Activated CD8-positive, alpha-beta memory T cell treated with anti-CD3 and anti-CD28 coated beads for 36 hours (primary cell): ENCODE measurements at regions not wholly inside any gene's neighbourhood (a gene's known extent, or its start where the extent isn't known, plus 50 kb on each side); places are given as distances from the start of the nearest gene placed in this dataset.

Experiments used
- CTCF ChIA-PET: fragments of 350-600 bp; sonication (Branson Sonifier 250); formaldehyde crosslinking; loops from one replicate; lab custom pipeline; 2021; ENCODE audit warnings: antibody characterized with exemption; lab: Charles Lee
- POLR2A ChIA-PET: fragments of 350-600 bp; sonication (Branson Sonifier 250); formaldehyde crosslinking; loops from one replicate; lab custom pipeline; 2021; ENCODE audit warnings: antibody characterized with exemption; lab: Charles Lee

DNA sequence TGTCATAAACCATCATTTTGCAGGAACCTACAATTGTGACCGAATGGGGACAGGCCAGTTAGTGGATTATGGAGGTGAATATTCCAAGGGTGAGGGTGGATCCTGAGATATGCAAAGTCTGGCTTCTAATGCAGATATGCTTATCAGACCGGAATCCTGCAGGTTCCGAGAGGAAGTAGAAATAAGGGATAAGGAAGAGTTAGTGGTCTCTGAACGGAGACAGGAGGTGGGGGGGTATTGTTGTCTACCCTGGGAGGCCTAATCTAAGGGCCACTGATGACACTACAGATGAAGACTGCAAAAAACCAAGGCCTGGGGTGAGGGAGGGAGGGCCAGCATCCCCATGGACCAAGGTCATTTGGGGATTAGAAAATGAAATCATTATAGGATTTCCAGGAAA is 67.7 kb upstream of the GATA6 start:
- CTCF ChIA-PET, result no interaction called here
- POLR2A ChIA-PET, result no interaction called here

DNA sequence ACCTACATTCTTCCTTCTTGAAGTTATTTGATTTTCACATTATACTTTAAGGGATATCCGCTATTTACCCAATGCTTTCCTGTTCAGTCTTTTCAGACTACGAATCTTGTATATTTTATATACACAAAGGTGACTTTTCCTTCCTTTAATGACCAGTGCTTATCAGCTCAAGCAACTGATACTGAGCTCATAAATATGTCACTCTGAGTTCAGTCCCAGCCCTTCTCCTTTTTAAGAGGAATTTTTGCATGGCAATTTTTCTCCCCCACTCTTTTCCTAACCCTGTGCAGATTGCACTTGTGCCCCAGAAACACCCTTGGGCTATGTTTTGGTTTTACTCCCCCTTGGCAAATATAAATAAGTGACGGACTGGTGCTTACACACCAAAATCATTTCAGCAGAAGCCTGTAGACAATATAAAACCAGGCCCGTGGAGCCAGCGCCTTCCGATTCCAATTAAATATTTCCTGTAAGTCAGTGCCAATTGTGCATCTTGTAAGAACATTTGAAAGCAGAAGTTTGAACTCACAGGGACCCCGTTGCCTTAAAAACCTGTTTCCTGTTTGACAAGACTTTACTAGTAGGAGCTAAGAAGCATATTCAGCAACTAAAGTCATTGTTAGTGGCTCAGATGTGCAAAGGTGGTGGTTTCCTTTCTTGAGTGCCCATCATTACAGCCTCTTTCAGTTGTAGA is 66.3 kb upstream of the GATA6 start:
- POLR2A ChIA-PET, result no interaction called here
- CTCF ChIA-PET, result no interaction called here

DNA sequence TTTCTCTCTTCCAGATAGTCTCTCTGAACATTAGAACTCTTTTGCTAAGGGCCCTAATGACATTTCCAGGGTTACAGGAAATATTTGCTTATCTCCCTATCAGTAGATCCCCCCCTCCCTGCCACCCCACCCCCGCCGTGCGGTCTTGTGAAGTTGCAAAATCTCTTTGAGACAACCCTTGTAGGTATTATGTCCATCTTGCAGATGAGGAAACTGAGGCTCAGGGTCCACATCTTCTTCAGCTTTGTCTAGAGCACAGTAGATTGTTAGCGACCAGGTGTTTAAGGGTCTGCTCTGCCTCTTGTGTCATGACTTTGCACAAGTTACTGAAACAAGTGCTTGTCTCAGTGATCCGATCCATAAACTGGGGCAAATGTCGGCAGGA is 65.8 kb upstream of the GATA6 start:
- POLR2A ChIA-PET, result no interaction called here
- CTCF ChIA-PET, result no interaction called here

DNA sequence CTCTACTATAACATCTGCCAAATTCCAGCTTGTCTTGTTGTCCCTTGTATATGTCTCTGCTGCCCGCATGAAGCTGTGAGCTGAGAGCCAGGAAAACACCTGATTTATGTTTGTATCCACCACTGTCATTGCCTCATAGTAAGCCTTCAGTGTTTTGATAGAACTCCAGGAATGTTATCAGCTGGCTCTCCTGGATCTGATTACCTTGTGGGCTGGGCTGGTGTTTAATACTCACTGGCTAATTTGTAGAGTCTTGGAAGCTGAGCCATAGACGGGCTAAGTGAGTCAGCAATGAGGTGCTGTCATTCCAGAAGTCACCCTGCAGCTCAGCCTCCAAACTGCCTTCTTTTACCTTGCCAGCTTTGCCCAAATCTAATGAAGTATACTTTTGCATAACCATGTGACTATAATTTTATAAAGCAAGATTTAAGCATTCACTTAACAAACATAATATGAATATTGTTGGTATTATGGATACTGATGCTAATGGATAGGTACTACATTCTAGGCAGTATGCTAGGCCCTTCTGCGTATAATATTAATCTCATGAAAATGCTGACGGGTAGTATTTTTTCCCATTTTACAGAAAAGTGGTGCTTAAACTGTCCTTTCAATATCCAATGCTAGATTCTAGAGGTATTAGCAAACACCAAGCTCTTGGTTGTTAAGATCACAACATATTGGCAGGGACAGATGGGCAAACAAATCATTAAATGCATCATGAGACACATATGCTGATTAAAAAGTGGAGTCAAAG is 62.7 kb upstream of the GATA6 start:
- CTCF ChIA-PET, result no interaction called here
- POLR2A ChIA-PET, result no interaction called here

DNA sequence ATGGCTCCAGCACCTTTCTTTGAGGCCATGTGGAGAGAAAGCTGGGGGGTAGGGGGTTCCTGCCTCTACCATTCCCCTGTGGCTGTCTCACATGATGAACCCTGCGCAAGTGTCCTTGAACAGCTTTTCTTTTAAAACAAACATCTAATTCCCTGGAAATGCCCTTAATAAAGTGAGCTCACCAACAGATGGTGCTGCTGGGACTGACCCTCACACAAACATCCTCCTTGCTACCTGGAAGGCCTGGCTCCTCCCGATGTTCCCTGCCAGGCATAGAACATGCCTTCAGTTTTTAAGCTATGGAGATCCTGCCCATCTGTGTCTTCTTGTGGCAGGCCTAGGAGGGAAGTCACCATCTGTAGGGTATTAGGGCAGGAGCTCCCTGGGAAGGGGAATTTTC is 60.7 kb upstream of the GATA6 start:
- CTCF ChIA-PET, result no interaction called here
- POLR2A ChIA-PET, result no interaction called here

DNA sequence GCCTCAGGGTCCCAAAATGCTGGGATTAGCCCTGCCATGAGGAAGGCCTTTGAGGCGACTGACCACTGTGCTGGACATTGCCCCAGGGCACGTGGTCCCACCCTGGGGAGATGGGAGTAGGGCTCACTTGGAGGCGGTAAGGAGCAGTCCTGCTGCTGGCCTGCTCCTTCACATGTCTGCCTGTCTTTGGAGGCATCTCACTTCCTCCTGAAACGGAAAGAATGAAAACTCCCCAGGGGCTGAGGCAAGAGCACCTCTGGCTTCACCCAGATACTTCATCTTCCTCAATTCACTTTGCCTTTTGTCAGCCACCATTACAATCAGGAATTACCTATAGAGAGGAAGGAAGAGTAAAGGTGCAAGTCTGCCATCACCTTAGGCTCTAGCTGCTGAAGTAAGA is 59.9 kb upstream of the GATA6 start:
- ChIA-PET CTCF (no interaction called here), POLR2A (no interaction called here)

DNA sequence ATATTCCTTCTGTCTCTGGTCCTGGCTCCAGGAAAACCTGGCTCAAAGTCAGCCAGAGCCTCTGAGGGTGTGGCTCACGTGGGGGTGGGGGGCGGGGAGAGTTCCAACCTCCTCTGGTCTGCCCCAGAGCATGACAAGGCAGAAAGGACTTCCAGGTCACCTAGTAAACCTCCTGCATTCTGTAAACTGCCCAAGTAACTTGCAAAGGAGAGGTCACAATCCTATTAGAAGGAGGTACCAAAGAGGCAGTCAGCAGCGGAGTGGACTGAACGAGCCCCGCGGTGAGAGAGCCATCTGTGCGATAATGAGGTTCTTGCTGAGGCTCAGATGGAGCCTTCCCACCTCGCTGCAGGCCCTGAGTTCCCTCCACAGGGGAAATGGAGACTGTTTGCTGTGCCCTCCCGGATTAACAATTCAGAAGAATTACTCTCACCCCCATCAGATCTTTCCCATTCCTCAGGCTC is 58.9 kb upstream of the GATA6 start:
- ChIA-PET CTCF (no interaction called here), POLR2A (no interaction called here)

DNA sequence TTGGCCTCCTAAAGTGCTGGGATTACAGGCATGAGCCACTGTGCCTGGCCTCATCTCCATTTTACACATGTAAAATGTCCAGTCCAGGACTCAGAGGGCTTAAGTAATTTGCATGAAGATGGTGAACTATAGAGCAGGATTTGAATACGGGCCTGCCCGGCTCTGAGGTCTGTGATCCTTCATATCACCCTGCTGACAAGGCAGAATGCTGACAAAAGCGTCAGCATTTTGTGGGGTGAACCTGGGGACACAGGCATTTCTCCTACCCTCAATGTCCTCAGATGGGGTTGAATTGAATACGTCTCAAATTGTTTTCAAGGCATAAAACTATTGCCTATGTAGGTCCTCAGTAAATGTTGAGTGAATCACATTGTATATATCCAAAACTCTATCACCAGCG is 57.2 kb upstream of the GATA6 start:
- CTCF ChIA-PET, result no interaction called here
- POLR2A ChIA-PET, result no interaction called here

DNA sequence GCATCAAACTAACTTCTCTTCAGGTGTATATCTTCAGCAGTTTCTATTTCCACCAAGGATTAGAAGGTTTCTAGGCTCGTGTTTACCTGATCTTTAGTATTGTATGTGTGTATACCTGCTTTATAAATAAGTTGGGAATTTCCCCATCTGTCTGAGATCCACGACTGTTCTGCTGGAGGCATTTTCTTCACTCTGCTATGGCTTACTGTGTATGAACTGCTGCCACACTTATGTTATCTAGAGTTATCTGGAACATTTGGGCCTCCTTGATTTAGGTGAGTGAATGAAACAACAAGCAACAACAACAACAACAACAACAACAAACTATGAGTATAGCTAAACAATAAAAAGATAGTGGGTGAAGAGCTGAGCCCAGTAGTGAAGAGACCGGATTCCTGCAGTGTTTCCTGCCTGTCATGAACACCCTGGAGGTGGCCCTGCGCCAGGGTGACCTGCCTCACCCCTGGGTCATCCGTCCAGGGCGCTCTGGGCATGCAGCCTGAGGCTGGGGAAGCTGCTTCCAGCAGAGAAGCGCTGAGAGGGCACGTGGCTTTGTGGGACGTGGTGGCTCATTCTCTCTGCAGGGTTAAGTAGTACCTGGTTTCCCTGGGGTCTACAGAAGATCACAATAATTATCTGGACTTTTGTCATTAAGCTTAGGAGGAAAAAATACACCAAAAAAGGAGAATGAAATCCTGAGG is 56.1 kb upstream of the GATA6 start:
- POLR2A ChIA-PET, result no interaction called here

DNA sequence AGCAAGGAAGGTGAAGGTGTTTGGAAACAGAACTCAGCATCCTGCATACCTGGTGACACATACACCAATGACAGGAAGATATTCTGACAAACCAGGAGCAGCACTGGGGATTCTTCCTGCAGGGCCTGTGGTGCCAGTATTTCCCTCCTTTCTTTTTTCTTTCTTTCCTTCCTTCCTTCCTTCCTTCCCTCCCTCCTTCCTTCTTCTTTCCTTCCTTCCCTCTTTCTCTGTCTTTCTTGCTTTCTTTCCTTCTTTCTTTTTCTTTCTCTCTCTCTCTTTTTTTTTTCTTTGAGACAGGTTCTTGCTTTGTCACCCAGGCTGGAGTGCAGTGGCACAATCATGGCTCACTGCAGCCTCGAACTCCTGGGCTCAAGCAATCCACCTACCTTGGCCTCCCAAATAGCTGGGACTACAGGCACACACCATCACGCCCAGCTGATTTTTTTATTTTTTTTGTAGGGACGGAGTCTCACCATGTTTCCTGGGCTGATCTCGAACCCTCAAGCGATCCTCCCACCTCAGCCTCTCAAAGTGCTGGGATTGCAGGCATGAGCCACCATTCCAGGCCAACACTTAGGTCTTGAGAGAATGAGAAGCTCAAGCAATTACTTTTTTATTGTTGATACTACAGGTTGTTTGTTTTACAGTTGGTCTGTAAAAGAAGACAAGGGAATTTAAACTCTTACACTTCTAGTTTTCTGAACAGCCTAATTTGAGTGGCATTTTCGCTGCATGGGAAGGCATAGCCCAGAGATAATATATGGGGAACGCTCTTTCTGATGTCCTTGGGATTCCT is 54.7 kb upstream of the GATA6 start:
- POLR2A ChIA-PET, result no interaction called here
- CTCF ChIA-PET, result interaction anchor here (0.6 to 0.7 kb wide), 2 partner anchors 26 to 295 kb away, joined by 3 to 9 read pairs; no protein-coding TSS in a partner anchor

More for the DNA sequence above, 56.1 kb upstream of the GATA6 start:
- CTCF ChIA-PET, result no interaction called here

DNA sequence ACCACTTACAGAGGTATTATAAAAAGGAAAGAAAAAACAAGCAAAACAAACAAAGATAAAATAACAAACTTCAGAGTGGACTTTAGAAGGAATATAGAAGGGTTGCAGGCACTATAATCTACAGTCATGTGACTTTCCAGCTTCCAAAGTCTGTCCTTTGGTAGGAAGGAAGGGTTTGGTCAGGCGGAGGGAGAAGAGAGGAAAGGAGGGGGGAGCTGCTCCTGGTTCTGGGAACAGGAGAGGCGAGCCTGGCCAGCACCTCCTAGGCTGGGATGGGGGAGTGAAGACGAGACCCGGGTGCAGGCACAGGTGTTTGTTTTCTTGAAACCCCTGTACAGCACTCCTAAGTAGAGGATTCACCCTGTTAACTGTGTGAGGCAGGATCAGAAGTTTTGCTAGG is 53.8 kb upstream of the GATA6 start:
- POLR2A ChIA-PET, result no interaction called here
- CTCF ChIA-PET, result interaction anchor here (0.6 kb wide), 1 partner anchor 294 kb away, joined by 3 read pairs; no protein-coding TSS in a partner anchor
